GM19240 (cell line): ENCODE measurements at regions not wholly inside any gene's neighbourhood (a gene's known extent, or its start where the extent isn't known, plus 50 kb on each side); places are given as distances from the start of the nearest gene placed in this dataset.
"Not testable (repeated sequence)": the region's sequence is repeated elsewhere in the genome, so short reads cannot be mapped to it uniquely, and the experiment has no call there.

Source experiments
- DNase-seq: peaks from one replicate; pipeline ENCODE4 v3.0.0; 2011; ENCODE audit warnings: low spot score; ENCODE audit not compliant: insufficient read length

DNA sequence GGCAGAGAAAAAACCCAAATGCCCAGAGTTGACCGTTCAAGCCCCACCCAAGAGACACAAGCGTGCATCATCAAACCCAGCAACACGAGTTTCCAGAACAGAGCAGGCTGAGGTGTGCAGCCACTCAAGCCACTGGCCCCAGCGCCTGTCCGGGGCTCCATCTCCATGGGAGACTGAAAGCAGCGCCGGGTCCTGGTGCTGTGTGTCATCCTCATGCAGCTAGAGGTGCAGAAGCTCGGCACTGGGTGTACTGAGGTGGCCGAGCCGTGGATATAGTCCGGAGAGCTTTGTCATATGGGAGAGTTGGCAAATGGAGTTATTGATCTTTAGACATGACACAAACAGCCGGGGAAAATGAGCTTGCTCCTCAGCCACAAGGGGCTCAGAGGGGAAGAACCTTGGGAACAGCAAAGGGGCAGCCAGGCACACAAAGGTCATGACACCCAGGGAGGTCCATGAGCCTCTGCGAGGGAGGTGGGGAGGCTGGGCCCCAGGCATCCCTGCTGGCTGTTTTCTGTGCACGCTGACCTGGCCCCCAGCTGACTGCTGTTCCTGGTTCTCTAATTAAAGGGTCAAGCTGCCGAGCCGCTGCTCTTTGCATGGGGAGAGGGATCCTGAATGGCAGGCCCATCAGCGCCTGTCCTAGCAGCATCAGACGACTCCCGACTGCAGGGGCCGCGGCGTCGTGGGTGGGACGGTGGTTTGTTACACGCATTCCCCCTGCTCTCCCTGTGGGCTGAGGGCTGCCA lies 145.4 kb upstream of the SFSWAP start:
- DNase-seq, result no peak

DNA sequence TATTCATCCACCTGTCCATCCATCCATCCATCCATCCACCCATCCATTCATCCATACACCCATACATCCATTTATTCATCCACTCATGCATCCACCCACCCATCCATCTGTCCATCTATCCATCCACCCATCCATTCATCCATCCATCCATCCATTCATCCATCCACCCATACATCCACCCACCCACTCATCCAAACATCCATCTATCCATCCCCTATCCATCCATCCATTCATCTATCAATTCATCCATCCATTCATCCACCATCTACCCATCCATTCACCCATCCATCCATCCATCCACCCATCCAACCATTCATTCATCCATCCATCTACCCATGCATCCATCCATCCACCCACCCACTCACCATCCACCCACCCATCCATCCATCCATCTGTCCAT lies 142.6 kb upstream of the SFSWAP start:
- no peak for DNase-seq

DNA sequence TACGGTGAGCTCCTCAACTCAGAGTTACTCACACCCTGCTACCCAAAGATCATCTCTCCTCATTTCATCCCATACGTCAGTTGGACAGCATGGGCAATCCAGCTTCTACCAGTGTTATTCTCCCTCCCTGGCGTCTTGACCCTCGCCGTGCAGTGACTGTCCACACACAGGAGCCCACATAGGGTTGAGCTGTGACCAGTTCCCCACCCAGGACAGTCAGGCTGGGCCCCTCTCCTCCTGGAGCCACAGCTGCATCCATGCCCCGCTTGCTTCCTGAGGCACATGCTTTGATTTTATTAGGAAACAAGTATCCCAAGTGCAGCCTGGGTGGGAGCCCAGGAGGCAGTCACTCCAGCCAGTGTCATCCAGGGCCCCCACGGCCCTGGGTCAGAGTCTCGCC lies 140.3 kb upstream of the SFSWAP start:
- DNase-seq, result no peak

DNA sequence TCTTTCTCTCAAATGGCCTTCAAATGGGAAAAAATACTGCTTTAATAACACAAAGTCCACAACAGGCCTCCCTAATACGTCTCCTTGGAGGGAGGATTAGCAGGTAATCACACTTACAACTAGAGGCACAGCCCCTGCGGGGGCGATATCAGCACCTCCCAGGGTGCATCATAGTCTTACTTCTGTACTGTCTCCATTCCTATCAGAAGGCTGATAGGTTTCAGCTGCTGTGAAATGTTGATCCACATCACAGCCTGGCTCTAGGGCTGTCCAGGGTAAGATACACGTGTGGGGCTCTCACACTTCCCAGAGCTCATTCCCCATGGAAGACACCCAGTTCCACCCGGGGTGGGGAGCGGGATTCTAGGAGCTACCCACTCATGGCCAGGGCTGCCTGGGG lies 139.1 kb upstream of the SFSWAP start:
- no peak for DNase-seq

DNA sequence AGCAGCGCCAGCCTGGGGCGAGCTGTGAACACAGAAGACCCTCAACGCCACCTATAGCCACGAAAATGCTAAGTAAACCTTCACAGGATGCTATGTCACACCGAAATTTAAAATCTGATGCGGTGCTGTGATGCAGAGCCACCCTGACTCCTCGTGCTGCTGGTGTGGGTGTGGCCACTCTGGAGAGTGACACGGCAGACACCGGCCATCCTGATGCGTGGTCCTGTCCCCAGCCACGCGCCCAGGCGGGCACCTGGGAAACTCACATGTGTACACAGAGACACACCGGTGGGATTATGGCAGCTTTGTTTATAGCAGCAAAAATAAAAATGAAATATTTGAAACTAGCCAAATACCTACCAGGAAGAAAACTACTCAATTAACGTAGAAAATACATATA lies 138.3 kb upstream of the SFSWAP start:
- no peak for DNase-seq

DNA sequence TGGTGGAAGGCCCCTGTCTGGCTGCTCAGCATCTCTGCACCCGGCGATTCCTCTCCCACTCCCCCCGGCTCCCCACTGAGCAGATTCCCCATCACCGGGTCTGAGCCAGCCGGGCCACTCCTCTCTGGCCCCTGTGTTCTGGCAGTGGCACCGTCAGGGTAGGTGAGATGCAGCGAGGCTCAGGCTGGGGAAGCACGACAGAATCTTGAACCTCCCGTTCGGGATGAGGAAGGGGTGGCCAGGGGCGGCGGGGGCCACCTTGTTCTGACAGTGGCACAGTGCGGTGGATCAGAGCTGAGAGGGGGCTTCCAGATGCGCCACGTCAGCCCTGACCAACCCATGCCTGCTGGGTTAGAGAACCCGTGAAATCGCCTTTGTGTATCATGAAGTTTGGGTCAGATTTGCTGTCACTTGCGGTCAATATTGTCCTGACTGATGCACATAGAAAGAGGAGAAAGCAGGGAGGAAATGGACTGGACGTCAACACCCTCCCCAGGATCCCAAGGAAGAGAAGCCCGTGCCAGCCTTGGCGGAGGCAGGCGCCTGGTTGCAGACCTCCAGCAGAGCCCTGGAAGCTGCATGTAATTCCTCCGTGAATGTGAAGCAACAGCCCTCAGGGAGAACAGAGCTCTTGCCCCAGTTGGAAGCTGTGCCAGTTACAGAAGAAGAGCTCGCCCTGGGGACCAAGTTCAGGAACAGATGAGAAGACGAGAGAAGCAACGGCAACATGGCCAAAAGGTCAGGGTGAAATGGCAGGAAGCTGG lies 137.1 kb upstream of the SFSWAP start:
- DNase-seq, result no peak

DNA sequence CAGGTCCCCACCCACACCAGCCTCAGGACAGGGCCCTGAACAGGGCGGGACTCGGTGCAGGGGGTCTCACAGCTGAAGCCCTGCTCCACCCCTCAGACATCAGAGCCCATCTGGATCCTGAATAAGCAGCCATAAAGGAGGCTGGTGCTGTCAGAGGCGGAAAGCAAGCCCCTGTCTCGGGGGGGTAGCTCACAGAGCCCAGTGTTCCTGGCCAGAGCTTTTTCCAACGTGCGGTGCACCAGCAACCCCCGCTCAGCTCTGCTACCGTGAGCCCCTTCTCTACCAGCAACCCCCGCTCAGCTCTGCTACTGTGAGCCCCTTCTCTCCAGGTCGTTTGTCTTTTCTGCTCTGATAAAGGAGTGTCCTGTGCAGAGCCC lies 136.5 kb upstream of the SFSWAP start:
- DNase-seq, result no peak

DNA sequence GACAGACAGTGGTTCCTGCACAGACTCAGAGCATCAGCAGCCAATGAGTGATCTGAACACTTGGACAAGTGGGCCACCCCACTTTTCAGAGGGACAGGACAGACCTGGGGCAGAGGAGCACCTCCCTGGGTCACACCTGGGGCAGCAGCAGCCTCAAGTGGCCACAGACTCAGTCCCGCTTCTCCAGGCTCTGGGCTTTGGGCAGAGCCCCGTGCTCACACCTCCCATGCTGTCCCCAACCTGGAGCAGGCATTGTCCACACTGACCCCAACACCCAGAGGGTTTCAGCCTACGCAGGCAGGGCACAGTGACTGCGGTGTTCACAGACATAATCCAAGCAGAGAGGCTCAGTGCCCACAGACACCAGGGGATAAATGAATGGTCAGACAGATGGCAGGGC lies 135.5 kb upstream of the SFSWAP start:
- no peak for DNase-seq

DNA sequence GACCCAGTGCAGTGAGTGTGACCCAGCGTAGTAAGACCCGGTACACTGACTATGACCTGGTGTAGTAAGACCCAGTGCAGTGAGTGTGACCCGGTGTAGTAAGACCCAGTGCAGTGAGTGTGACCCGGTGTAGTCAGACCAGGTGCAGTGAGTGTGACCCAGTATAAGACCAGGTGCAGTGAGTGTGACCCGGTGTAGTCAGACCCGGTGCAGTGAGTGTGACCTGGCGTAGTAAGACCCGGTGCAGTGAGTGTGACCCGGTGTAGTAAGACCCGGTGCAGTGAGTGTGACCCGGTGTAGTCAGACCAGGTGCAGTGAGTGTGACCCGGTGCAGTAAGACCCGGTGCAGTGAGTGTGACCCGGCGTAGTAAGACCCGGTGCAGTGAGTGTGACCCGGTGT lies 134.2 kb upstream of the SFSWAP start:
- DNase-seq, result not testable (repeated sequence)

DNA sequence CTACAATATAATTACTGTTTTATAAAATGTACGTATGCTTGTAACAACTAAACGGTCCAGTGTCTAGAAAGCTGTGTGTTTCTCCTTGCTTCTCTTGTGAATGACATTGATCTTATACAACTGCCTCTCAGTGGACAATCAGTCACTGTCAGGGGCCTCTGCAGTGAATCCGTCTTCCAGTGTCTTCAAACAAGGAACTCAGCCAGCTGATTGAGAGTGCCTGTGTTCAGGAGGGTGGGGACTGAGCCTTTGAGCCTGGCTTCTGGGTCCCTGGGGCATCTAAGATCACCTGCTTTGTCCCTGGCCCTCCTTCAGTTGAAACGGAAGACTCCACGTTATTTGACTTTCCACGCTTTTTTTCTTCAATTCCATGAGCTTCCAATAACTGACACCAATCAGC lies 133.1 kb upstream of the SFSWAP start:
- DNase-seq, result no peak

DNA sequence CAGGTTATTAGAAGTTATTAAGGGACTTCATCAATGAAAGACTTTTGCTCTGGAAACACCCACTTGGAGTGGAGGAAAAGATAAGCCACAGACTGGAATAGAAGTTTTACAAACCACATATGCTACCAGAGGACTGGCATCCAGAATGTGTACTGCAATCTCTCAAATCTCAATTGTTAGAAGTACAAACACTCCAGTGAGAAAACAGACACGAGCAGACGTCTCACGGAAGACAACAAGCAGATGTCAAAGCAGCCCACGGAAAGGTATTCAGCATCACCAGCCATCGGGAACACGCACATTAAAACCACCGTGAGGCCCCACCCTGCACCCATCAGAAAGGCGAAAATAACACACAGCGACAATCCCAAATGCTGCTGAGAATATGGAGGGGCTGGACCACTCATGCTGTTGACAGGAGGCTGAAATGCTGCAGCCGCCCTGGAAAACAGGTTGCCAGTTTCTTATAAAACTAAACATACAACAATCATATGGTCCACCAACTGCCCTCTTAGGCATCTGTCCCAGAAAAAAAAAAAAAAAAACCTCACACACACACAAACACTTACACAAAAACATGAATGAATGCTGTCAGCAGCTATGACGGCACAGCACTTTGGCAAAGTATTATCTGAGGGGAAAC lies 131.9 kb upstream of the SFSWAP start:
- no peak for DNase-seq

DNA sequence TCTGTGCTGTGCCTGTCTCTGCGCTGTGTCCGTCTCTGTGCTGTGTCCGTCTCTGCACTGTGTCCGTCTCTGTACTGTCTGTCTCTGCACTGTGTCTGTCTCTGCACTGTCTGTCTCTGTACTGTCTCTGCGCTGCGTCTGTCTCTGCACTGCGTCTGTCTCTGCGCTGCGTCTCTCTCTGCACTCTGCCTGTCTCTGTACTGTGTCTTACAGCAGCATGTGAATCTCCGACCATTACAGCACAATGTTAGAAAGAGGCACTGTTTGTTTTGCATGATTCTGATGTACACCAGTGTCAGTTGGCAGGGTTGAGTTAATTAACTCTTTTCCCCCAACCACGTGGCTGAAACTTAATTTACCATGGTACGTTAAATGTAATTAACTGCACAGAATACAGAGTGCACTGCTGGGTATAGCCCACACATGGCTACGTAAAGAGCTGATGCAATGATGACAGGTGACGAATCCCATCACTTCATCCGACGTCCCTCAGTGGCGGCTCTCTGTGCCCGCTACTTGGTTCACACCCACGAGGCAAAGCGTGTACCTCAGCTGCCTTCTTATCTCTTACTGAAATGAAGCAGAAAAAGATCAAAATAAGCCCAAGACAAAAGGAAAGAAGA lies 127.7 kb upstream of the SFSWAP start:
- DNase-seq, result no peak

DNA sequence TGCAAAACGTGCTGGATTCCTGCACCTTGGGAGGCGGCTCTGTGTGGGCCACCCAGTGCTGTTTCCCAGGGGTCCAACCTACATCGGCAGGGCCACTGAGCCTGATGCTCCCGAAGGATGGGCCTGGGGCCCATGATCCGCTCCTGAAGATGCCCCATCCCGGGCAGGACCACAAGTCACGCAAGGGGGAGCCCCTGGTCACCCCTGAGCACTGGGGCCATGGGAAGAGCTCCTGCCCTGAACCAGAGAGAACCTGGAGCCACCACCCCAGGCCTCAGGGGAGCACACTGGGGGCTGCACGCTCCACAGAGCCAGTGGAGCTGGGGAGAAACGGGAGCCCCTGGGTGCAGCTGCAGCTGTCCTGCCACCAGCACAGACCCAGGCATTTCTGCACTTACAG lies 124.6 kb upstream of the SFSWAP start:
- DNase-seq, result no peak

DNA sequence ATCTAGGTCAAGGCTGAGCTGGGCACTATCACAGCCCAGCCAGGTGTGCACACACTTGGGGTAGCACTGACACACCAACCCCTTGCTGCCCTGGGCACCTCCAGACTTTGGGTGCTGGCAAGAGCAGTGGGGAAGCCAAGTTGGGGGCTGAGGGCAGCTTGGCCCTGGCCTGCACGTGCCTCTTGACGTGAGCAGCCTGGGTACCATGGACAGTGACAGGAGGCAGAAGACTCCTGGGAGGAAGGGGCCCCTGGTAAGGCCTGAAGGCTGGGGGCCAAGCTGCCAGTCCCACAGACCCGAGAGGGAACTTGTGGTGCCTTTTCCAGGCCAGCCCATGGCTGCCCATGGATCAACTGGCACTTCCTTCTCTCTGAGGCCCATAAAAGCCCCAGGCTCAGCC lies 124.1 kb upstream of the SFSWAP start:
- no peak for DNase-seq

DNA sequence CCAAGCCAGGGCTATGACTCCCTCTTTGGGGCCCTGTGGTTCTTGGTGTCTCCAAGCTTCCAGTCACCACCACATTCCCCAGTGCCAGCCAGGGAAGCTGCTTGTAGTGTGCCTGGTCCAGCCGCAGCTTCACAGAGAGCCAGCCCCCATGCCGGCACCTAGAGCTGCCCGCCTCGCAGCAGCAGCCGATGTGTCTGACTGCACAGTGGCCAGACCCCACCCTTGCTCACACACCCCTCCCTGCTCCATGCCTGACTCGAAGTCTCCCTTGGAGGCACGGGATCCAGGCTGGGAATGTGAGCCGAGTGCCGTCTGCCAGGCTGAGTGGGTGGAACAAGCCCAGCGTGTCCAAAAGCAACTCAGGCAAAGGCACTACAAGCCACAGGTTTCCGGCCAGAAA lies 123.3 kb upstream of the SFSWAP start:
- DNase-seq, result no peak

DNA sequence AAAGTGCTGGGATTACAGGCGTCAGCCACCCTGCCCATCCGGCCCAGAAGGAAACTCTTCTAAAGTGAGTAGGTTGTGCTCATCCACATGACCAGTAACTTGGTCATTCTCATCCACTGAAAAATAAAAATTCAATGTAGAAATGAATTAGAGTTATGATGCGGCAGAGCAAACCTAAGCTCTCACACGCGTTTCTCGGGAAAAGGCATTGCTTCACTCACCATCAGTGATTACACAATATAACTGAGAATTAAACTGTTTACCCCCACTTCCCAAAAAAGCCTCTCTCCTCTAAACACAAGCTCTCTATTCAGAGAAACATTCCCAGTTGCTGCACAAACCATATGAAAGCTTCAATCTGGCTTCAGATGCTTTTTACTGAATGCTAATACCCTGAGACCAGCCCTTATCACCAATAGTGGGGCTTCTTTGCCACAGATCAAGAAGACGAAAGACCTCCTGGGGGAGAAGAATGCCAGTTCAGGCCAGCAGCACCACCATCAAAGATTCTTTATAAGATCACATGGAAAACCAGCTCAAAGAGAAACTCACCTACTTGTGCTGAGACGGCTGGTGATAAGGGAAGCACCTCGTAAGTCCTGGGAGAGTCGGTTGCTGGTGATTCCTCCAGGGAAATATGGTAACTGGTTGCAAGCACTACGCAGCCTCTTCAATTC lies 121.5 kb upstream of the SFSWAP start:
- no peak for DNase-seq

DNA sequence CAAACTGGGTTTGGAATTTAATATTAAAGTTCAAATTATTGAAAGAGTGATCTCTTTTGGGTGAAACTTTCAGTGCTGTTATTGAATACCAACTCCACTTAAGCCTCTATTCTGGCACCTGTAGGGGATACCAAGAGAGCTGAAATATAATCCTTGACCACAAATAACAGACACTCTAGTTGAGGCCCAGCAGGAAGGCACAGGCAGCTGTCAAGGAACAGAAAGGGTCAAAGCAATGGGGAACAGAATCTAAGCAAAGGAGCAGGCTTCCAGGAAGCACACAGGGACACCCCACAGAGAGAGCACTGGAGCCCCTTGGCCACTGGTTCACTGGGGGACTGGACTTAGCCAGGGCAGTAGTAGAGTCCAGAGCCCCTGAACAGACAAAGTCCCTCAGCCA lies 120.9 kb upstream of the SFSWAP start:
- DNase-seq, result no peak

DNA sequence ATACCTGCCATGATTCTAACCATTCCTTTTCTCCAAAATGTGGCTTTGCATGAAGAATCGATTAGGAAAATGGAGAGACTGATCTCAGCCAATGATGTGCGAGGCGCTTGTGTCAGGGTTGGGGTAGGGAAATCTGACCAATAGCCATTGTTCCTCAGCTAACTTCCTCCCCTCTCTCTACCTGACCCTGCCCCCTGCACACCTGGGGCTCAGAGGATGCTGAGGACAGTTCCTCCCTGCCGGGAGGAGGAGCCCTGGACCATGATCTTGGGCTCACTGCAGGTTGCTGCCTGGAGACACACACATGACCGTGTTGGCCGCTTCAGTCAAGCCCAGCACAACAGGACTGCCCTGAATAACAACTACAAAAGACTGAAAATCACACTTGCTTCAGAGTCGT lies 119.8 kb upstream of the SFSWAP start:
- no peak for DNase-seq

DNA sequence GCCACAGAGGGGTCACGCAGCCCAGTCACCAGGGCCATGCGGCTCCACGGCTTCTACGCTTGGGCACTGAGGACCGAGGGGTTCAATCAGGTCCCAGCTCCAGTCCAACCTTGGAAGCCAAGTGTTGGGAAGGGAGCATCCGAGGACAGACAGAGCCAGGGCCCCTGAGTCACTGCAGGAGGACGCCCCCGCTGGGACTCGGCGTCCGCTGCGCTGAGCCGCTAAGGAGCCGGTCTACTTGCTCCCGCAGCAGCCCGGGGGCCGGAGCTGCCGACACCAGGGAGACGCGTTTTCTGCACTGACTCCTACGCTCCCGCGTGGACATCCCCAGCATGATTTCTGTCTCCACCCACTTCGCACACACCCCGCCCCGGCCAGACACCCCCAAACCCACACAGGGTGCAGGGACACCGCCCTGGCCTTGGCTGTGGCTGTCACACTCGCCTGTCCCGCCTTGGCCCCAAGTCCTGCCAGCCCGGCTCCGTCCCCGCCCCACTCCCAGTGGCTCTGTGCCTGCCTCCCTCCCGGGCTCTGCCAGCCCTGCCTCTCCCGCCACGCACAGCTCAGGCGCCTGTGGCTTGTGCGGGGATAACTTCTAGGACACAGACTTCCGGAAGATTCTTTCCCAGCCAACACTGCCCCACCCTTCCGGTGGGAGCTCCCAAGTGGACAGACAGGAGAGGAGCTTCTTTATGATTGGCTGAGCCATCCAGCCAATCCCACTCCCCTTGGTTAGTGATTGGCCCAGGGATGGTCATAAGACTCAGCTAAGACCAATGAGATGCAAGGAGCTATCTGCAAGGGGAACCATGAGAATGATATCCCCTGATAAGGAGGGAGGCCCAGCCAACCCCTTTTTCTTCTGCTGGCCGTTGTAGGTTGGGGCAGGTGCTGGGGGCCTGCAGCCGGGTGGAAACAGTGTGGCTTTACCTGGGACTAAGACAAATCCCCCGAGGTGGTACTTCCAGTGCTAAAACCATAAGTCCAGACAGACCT lies 118.9 kb upstream of the SFSWAP start:
- no peak for DNase-seq

DNA sequence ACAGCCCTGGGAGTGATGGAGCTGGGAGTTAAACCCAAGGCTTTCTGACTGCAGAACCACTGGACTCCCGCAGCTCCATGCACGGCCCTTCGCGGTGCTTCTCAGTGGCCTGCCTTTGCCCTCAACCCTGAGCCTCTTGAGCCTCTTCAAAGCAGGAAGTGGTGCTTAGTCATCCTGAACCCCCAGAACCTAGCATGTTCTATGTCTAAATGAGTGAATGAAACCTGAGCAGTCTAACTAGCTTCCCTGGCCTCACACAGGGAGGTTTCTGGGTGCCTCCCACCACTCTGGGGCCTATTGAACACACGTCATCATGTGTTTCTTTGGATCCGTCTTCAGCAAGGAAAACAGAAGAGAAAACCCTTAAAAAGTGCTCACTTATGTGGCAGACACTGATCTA lies 117.9 kb upstream of the SFSWAP start:
- DNase-seq, result peak; percentile 76
